HS-27A (cell line): ENCODE measurements at regions not wholly inside any gene's neighbourhood (a gene's known extent, or its start where the extent isn't known, plus 50 kb on each side); places are given as distances from the start of the nearest gene placed in this dataset.

Experiments used
- DNase-seq: peaks from one replicate; pipeline ENCODE4 v3.0.0-alpha.2; 2012; ENCODE audit warnings: low read depth, missing footprints

DNA sequence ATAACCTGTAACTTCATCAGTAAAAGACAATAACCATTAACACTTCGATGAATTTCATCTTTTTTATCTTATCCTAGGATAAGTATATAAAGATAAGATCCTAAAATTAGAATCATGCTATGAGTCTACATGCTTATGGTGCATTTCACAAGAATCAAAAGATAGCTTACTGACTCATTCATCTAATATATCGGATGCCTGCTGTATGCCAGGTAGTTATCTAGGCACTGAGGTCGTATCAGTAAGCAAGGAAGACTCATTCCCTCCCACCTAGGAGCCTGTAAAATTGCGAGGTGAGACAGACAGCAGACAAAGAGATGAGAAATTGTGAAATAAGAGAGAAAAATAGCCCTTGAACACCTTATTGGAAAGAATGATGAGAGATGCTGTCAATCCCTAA lies 240.6 kb upstream of the ADAMTSL1 start:
- DNase-seq = no peak

GRCh38 chr9:18233776-18234445 lies 240.0 kb upstream of the ADAMTSL1 start:
- no peak for DNase-seq

GRCh38 chr9:18235181-18235908 lies 238.6 kb upstream of the ADAMTSL1 start:
- DNase-seq = no peak

- DNase-seq = no peak
Observed at GRCh38 chr9:18236336-18236735, 237.6 kb upstream of the ADAMTSL1 start.

GRCh38 chr9:18237776-18238175 lies 236.2 kb upstream of the ADAMTSL1 start:
- no peak for DNase-seq

- DNase-seq = peak; percentile 47
Observed at GRCh38 chr9:18238254-18238653, 235.7 kb upstream of the ADAMTSL1 start.

DNA sequence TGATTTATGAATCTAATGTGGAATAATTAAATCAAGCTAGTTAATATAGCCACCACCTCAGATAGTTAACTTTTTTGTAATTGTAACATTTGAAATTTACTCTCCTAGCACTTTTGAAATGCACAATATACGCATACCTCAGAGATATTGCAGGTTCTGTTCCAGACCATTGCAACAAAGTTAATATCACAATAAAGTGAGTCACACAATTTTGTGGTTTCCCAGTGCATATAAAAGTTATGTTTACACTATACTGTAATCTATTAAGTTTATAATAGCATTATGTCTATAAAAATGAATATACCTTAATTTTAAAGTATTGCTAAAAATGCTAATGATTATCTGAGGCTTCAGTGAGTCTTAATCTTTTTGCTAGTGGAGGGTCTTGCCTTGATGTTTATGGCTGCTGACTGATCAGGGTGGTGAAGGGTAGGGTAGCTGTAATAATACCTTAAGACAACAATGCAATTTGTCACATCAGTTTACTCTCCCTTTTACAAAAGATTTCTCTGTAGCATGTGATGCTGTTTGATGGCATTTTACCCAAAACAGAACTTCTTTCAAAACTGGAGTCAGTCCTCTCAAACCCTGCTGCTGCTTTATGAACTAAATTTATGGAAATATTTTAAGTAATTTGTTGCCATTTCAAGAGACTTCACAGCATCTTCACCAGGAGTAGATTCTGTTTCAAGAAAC lies 235.1 kb upstream of the ADAMTSL1 start:
- DNase-seq = no peak

GRCh38 chr9:18240213-18240612 lies 233.7 kb upstream of the ADAMTSL1 start:
- no peak for DNase-seq

- DNase-seq = no peak
Observed at GRCh38 chr9:18245911-18246310, 228.0 kb upstream of the ADAMTSL1 start.

DNA sequence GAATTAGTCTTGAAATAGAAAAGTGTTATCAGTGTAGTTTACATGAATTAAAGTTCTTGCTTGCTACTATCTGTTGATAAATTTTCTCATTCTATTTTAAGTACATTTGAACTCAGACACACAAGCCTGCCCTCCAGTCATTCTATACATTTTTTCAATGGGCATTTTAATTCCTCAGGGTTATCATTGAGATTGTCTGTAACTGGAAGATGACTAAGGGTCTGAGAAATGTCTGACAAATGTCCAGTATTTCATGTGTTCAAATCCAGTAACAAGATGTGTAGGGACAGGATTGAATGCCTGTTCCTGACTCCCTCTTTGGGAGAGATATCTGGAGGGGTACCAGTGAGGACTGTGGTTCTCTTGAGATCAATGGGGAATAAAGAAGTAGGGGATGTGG lies 223.9 kb upstream of the ADAMTSL1 start:
- no peak for DNase-seq

- no peak for DNase-seq
Observed at GRCh38 chr9:18253950-18254349, 220.0 kb upstream of the ADAMTSL1 start.

DNA sequence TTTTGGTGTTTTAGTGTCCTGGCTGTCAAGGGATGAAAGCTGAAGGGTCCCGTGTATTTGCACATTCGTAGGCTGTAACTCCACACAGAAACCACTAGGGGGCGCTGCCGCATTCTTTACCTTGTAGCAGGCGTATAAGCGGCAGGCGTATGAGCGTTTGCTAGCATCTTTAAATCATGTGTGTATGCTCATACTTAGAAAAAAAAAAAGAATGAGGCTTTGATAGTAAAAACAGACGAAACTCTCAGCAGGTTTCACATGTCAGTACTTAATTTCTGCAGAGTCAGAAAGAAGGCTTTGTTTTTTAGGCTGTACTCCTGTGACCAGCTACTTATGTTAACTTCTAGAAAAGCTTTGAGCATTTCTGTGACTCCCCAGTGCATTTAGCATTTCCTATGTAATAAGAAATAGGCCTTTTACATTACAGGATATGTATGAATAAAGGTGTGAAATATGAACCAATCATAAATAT lies 218.8 kb upstream of the ADAMTSL1 start:
- peak; percentile 35 for DNase-seq

DNA sequence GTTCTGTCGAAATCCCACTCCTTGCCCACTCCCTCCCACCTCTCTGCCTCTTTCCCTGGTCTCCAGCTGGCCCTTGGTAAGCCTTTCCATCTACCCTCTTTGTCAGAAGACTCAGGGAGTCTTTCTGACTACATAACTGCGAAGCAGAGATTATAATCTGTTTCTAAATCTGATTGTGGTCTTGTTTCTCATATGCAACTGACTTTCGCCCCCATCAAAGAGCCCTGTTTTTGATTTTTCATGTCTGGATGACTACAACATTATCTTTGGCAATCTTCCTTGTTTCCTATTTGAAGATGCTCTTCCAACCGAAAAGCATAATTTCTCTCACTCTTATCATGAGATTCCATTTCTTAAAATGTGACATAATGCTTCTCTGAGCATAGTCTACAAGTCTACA lies 218.2 kb upstream of the ADAMTSL1 start:
- DNase-seq = no peak

DNA sequence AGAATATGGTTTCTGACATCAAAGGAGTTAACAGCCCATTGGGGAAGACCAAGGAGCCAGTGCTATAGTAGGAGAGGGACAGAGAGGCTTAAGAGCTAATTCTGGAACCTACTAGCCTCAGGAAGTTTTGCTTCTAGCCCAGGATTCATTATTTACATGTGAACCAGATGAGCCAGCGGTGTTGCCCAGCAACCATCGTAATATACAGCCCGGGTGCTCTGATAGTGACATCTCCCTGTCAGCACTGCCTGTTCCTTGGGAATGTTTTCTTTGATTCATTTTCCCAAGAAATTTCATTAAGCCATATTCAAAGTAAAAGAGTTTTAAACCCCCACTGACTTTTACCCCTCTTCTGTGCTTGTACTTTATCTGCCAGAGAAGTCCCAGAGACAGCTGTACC lies 217.4 kb upstream of the ADAMTSL1 start:
- DNase-seq = no peak

GRCh38 chr9:18260521-18260920 lies 213.4 kb upstream of the ADAMTSL1 start:
- DNase-seq = no peak

- DNase-seq = no peak
Observed at GRCh38 chr9:18261181-18261580, 212.8 kb upstream of the ADAMTSL1 start.

- DNase-seq = no peak
Observed at GRCh38 chr9:18263377-18263776, 210.6 kb upstream of the ADAMTSL1 start.

DNA sequence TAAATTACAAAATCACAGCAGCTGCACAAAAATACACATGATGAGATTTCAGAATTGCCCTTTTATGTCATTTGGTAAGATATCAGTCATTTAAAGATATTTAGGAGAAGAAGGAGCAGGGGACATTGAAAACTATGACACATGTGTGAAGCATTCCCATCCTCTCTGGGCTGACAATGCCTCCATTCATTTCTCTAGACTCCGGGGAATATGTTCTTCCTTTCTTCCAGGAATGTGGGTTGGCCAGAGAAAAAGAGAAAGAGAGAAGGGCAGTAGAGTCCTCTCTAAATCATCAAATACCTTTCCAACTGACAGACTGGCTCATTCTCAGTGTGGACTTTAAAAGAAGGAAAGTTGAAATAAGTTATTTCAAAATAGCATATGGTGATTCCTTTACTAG lies 205.6 kb upstream of the ADAMTSL1 start:
- DNase-seq = peak; percentile 51

DNA sequence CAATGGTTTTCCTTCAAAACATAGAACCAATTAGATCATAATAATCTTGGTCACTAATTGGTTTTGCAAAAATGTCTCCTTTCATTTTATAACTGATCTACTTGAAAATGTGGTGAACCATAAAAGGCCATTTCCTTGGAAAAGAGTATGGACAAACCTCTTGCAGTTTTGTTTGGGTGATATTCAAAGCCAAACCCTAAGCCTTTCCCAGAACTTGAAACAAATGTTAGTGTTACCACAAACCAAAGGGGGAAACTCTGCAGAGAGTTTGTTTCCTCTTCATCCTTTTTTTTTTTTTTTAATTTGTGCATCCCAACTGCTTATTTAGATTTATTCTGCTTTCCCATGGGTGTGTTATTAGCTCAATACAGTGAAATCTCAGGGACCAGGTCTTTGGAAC lies 204.4 kb upstream of the ADAMTSL1 start:
- DNase-seq = no peak

GRCh38 chr9:18274693-18275092 lies 199.3 kb upstream of the ADAMTSL1 start:
- DNase-seq = no peak

DNA sequence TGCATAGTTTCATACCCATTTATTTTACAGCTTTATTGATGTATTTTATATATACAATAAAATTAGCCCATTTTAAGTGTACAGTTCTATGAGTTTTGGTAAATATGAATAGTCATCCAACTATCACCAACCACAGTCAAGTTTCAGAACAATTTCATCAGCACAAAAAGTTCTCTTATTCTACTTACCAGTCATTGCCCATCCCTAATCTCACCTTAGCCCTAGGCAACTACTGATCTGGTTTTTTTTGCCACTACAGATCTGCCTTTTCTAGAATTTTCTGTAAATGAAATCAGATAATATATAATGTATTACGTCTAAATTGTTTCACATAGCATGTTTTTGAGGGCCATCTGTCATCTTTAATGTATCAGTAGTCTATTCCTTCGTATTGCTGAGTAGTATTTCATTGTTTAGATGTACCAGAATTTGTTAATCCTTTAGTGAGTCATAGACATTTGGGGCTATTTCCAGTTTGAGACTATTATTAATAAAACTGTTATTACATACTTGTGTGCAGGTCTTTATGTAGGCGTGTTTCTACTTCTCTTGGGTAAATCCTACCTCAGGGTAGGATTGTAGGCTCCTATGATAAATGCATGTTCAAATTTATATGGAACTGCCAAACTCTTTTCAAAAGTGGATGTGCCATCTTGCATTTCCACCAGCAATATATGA lies 198.5 kb upstream of the ADAMTSL1 start:
- DNase-seq = no peak

GRCh38 chr9:18281291-18281690 lies 192.7 kb upstream of the ADAMTSL1 start:
- no peak for DNase-seq

- DNase-seq = no peak
Observed at GRCh38 chr9:18294229-18294628, 179.7 kb upstream of the ADAMTSL1 start.
